ENCODE measurements at regions not wholly inside any gene's neighbourhood (a gene's known extent, or its start where the extent isn't known, plus 50 kb on each side); places are given as distances from the start of the nearest gene placed in this dataset.
A peak's percentile ranks its signal among the peaks of the same experiment; 100 is the strongest.
"Not testable (repeated sequence)": the region's sequence is repeated elsewhere in the genome, so short reads cannot be mapped to it uniquely, and the experiment has no call there.

- Histone ChIP-seq H3K27me3 (no peaks in the 10 kb centered on the region), H3K36me3 (no peaks in the 10 kb centered on the region), H3K4me3 (no peak overlapping the region), H3K4me1 (no peaks in the 10 kb centered on the region), H3K27ac (no peak overlapping the region), H3K9me3 (no peaks in the 10 kb centered on the region)
- no peak for TF ChIP-seq CTCF (IDR thresholded peaks at IDR 0.05)
- no peak for TF ChIP-seq POLR2AphosphoS5 (IDR thresholded peaks at IDR 0.05)
- TF ChIP-seq POLR2A (IDR thresholded peaks at IDR 0.05): no peak
- TF ChIP-seq EP300 (IDR thresholded peaks at IDR 0.05): no peak
- intact Hi-C loops (cut with DNase I; ENCODE audit: low total_unique reads): no loop called here
- WGBS, 5 donors: 72 to 95% (median 92%) methylated on average over 19 of the region's 19 CpGs
- DNase-seq: no peak
Measured at GRCh38 chrX:116694046-116694445, 231.3 kb upstream of the CT83 start.

GRCh38 chrX:116679544-116679943, 216.8 kb upstream of the CT83 start:
- H3K4me3 ChIP-seq; H3K27me3 ChIP-seq; H3K36me3 ChIP-seq; intact Hi-C loops (cut with DNase I; ENCODE audit: low total_unique reads); H3K4me1 ChIP-seq; H3K27ac ChIP-seq; H3K9me3 ChIP-seq; DNase-seq: not testable (repeated sequence)
- WGBS, 5 donors: 69 to 83% (median 81%) methylated on average over 7 of the region's 7 CpGs

GRCh38 chrX:116667346-116668134, 204.8 kb upstream of the CT83 start:
- Histone ChIP-seq H3K9me3 (no peaks in the 10 kb centered on the region), H3K4me1 (no peaks in the 10 kb centered on the region), H3K4me3 (no peak overlapping the region), H3K27ac (no peak overlapping the region), H3K36me3 (no peaks in the 10 kb centered on the region), H3K27me3 (no peaks in the 10 kb centered on the region)
- intact Hi-C loops (cut with DNase I; ENCODE audit: low total_unique reads): no loop called here
- DNase-seq: peak in 1 of 2 donors; percentile 15
- TF ChIP-seq EP300 (IDR thresholded peaks at IDR 0.05) (no peak), POLR2A (IDR thresholded peaks at IDR 0.05) (no peak), CTCF (IDR thresholded peaks at IDR 0.05) (no peak), POLR2AphosphoS5 (IDR thresholded peaks at IDR 0.05) (no peak)
- WGBS, 5 donors: 50 to 68% (median 56%) methylated on average over 8 of the region's 8 CpGs

GRCh38 chrX:116657071-116657470, 194.3 kb upstream of the CT83 start:
- Histone ChIP-seq H3K4me1 (no peaks in the 10 kb centered on the region), H3K27me3 (no peaks in the 10 kb centered on the region), H3K9me3 (peaks cover 0 to 4% (median 0%) of the 10 kb centered on the region in 4 donors), H3K4me3 (no peak overlapping the region), H3K36me3 (no peaks in the 10 kb centered on the region), H3K27ac (no peak overlapping the region)
- TF ChIP-seq CTCF (IDR thresholded peaks at IDR 0.05): no peak
- no peak for TF ChIP-seq EP300 (IDR thresholded peaks at IDR 0.05)
- no peak for TF ChIP-seq POLR2AphosphoS5 (IDR thresholded peaks at IDR 0.05)
- no peak for TF ChIP-seq POLR2A (IDR thresholded peaks at IDR 0.05)
- DNase-seq: no peak
- intact Hi-C loops (cut with DNase I; ENCODE audit: low total_unique reads): no loop called here

GRCh38 chrX:116628464-116628863, 165.7 kb upstream of the CT83 start:
- no peak for DNase-seq
- WGBS, 5 donors: 86 to 100% (median 91%) methylated on average over 1 of the region's 1 CpG; no CpG with 5 or more reads in 1 of the 5 donors

More at GRCh38 chrX:116628464-116628863, 165.7 kb upstream of the CT83 start:
- H3K4me3 ChIP-seq: no peak overlapping the region
- no peaks in the 10 kb centered on the region for H3K4me1 ChIP-seq
- H3K27ac ChIP-seq: no peak overlapping the region
- no peaks in the 10 kb centered on the region for H3K27me3 ChIP-seq
- peaks cover 0 to 9% (median 0%) of the 10 kb centered on the region in 4 donors for H3K9me3 ChIP-seq
- no peaks in the 10 kb centered on the region for H3K36me3 ChIP-seq
- intact Hi-C loops (cut with DNase I; ENCODE audit: low total_unique reads): no loop called here
- TF ChIP-seq EP300 (IDR thresholded peaks at IDR 0.05): no peak
- no peak for TF ChIP-seq POLR2AphosphoS5 (IDR thresholded peaks at IDR 0.05)
- TF ChIP-seq POLR2A (IDR thresholded peaks at IDR 0.05): no peak
- TF ChIP-seq CTCF (IDR thresholded peaks at IDR 0.05): no peak

Data from stomach (tissue), 8 donors.